Smooth muscle cell (in vitro differentiated cells): ENCODE measurements at regions not wholly inside any gene's neighbourhood (a gene's known extent, or its start where the extent isn't known, plus 50 kb on each side); places are given as distances from the start of the nearest gene placed in this dataset.

Experiments
- DNase-seq: peaks from one replicate; lab custom pipeline; 2025; ENCODE audit not compliant: unreplicated experiment; lab: John Stamatoyannopoulos, UW
- H2AFZ ChIP-seq: fragments of 200-600 bp; sonication (generic); 2 replicates; pipeline ENCODE4 v1.6.0; 2016; ENCODE audit warnings: antibody characterized with exemption, low read depth, mild to moderate bottlenecking
- H3F3A ChIP-seq: fragments of 200-600 bp; sonication (generic); 2 replicates; pipeline ENCODE4 v1.6.0; 2017; ENCODE audit warnings: antibody characterized with exemption, low read depth
- H3K27ac ChIP-seq: fragments of 200-600 bp; sonication (generic); 2 replicates; pipeline ENCODE4 v1.5.1; 2016; ENCODE audit warnings: low read depth, mild to moderate bottlenecking
- H3K27me3 ChIP-seq: fragments of 200-600 bp; sonication (generic); 2 replicates; pipeline ENCODE4 v1.6.1; 2016; ENCODE audit warnings: low read depth, mild to moderate bottlenecking
- H3K36me3 ChIP-seq: fragments of 200-600 bp; sonication (generic); 2 replicates; pipeline ENCODE4 v1.5.1; 2016; ENCODE audit warnings: low read depth
- H3K4me1 ChIP-seq: fragments of 200-600 bp; sonication (generic); 2 replicates; pipeline ENCODE4 v1.5.1; 2016; ENCODE audit warnings: low read depth
- H3K4me2 ChIP-seq: fragments of 200-600 bp; sonication (generic); 2 replicates; pipeline ENCODE4 v1.6.0; 2016; ENCODE audit warnings: mild to moderate bottlenecking
- H3K4me3 ChIP-seq: fragments of 200-600 bp; sonication (generic); 2 replicates; pipeline ENCODE4 v1.5.1; 2016; ENCODE audit warnings: mild to moderate bottlenecking
- H3K79me2 ChIP-seq: fragments of 200-600 bp; sonication (generic); 2 replicates; pipeline ENCODE4 v1.6.0; 2016; ENCODE audit warnings: low read depth, mild to moderate bottlenecking
- H3K9ac ChIP-seq: fragments of 200-600 bp; sonication (generic); 2 replicates; pipeline ENCODE4 v1.6.0; 2016; ENCODE audit warnings: low read depth
- H3K9me3 ChIP-seq: fragments of 200-600 bp; sonication (generic); replicated peaks from 2 replicates; pipeline ENCODE4 v1.5.1; 2016; ENCODE audit warnings: low read depth
- H4K20me1 ChIP-seq: fragments of 200-600 bp; sonication (generic); 2 replicates; pipeline ENCODE4 v1.6.0; 2016; ENCODE audit warnings: low read depth
- WGBS: methylation state at CpG from one replicate; pipeline ENCODE4 v1.1.7; 2016; ENCODE audit warnings: low lambda C conversion rate; 5-methylcytosine and 5-hydroxymethylcytosine counted together
- TF ChIP-seq, protein P1 (sequence below): fragments of 200-600 bp; sonication (generic); IDR thresholded peaks from 2 replicates; pipeline ENCODE4 v1.5.1; 2017; ENCODE audit warnings: borderline replicate concordance, mild to moderate bottlenecking, antibody characterized with exemption; ENCODE audit not compliant: insufficient read depth, poor library complexity, severe bottlenecking

- 85% methylated on average over 12 of the region's 12 CpGs for WGBS
- no peak overlapping the region for H3K27ac ChIP-seq
- H3F3A ChIP-seq = no peaks in the 10 kb centered on the region
- no peaks in the 10 kb centered on the region for H3K79me2 ChIP-seq
- H3K9me3 ChIP-seq = no peaks in the 10 kb centered on the region
- H3K4me2 ChIP-seq = no peak overlapping the region
- H3K36me3 ChIP-seq = no peaks in the 10 kb centered on the region
- TF ChIP-seq, protein P1, sequence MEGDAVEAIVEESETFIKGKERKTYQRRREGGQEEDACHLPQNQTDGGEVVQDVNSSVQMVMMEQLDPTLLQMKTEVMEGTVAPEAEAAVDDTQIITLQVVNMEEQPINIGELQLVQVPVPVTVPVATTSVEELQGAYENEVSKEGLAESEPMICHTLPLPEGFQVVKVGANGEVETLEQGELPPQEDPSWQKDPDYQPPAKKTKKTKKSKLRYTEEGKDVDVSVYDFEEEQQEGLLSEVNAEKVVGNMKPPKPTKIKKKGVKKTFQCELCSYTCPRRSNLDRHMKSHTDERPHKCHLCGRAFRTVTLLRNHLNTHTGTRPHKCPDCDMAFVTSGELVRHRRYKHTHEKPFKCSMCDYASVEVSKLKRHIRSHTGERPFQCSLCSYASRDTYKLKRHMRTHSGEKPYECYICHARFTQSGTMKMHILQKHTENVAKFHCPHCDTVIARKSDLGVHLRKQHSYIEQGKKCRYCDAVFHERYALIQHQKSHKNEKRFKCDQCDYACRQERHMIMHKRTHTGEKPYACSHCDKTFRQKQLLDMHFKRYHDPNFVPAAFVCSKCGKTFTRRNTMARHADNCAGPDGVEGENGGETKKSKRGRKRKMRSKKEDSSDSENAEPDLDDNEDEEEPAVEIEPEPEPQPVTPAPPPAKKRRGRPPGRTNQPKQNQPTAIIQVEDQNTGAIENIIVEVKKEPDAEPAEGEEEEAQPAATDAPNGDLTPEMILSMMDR = no peak
- H3K4me3 ChIP-seq = no peak overlapping the region
- no peak overlapping the region for H3K9ac ChIP-seq
- H3K4me1 ChIP-seq = peaks cover 11% of the 10 kb centered on the region
- H2AFZ ChIP-seq = no peak overlapping the region
- H4K20me1 ChIP-seq = no peaks in the 10 kb centered on the region
- no peaks in the 10 kb centered on the region for H3K27me3 ChIP-seq
- no peak for DNase-seq
Observed at GRCh38 chr7:47720141-47720906, 138.4 kb upstream of the TNS3 start.

GRCh38 chr7:47719675-47720074 lies 137.8 kb upstream of the TNS3 start:
- Histone ChIP-seq H2AFZ (no peak overlapping the region), H3K9me3 (no peaks in the 10 kb centered on the region), H3K4me3 (no peak overlapping the region), H3K4me2 (no peak overlapping the region), H3K79me2 (no peaks in the 10 kb centered on the region), H3K27me3 (no peaks in the 10 kb centered on the region), H3F3A (no peaks in the 10 kb centered on the region), H3K9ac (no peak overlapping the region), H3K27ac (no peak overlapping the region), H3K36me3 (no peaks in the 10 kb centered on the region), H4K20me1 (no peaks in the 10 kb centered on the region), H3K4me1 (peaks cover 5% of the 10 kb centered on the region)
- no peak for DNase-seq
- TF ChIP-seq, protein P1 = no peak
- WGBS = 97% methylated on average over 7 of the region's 7 CpGs

DNA sequence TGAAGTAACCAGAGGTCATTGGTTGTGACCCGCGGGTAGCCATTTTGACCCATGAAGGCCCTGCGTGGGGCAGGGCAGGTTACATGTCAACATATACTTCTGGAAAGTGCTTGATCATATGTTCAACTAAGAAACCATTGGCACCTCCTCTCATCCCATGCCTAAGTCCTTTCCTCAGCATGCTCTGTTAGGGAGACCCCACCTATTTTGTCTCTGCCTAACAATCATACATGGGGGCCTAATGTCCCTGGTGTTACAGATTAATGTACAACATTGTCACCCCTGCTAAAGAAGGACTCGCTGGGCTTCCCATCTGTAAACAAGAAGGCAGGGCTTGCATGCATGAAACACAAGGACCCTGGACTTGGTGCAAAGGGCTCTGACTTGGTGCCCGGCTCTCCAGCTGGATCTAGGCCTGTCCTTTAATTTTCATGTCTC lies 133.7 kb upstream of the TNS3 start:
- Histone ChIP-seq H3K9ac (no peak overlapping the region), H3K4me3 (no peak overlapping the region), H3K27me3 (no peaks in the 10 kb centered on the region), H3K4me1 (no peaks in the 10 kb centered on the region), H4K20me1 (no peaks in the 10 kb centered on the region), H3K4me2 (no peak overlapping the region), H3F3A (no peaks in the 10 kb centered on the region), H3K79me2 (no peaks in the 10 kb centered on the region), H3K36me3 (no peaks in the 10 kb centered on the region), H3K9me3 (no peaks in the 10 kb centered on the region), H2AFZ (no peak overlapping the region), H3K27ac (no peak overlapping the region)
- DNase-seq = no peak
- 93% methylated on average over 5 of the region's 5 CpGs for WGBS
- TF ChIP-seq, protein P1 = no peak
